ENCODE measurements at regions not wholly inside any gene's neighbourhood (a gene's known extent, or its start where the extent isn't known, plus 50 kb on each side); places are given as distances from the start of the nearest gene placed in this dataset.

GRCh38 chr16:17532338-17532995 lies 61.7 kb upstream of the XYLT1 start:
- Histone ChIP-seq H3K36me3 (ENCODE audit: control insufficient read depth, insufficient read depth, low read length) (no peaks in the 10 kb centered on the region), H3K27me3 (ENCODE audit: control insufficient read depth, insufficient read depth, low read length) (no peaks in the 10 kb centered on the region), H3K4me3 (ENCODE audit: low read depth, low read length) (no peak overlapping the region)
- DNase-seq (ENCODE audit: low read depth) (no peak), FAIRE-seq (no peak)
- TF ChIP-seq, protein P1, sequence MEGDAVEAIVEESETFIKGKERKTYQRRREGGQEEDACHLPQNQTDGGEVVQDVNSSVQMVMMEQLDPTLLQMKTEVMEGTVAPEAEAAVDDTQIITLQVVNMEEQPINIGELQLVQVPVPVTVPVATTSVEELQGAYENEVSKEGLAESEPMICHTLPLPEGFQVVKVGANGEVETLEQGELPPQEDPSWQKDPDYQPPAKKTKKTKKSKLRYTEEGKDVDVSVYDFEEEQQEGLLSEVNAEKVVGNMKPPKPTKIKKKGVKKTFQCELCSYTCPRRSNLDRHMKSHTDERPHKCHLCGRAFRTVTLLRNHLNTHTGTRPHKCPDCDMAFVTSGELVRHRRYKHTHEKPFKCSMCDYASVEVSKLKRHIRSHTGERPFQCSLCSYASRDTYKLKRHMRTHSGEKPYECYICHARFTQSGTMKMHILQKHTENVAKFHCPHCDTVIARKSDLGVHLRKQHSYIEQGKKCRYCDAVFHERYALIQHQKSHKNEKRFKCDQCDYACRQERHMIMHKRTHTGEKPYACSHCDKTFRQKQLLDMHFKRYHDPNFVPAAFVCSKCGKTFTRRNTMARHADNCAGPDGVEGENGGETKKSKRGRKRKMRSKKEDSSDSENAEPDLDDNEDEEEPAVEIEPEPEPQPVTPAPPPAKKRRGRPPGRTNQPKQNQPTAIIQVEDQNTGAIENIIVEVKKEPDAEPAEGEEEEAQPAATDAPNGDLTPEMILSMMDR (IDR thresholded peaks at IDR 0.05; ENCODE audit: insufficient read depth, low read length, severe bottlenecking) = no peak

DNA sequence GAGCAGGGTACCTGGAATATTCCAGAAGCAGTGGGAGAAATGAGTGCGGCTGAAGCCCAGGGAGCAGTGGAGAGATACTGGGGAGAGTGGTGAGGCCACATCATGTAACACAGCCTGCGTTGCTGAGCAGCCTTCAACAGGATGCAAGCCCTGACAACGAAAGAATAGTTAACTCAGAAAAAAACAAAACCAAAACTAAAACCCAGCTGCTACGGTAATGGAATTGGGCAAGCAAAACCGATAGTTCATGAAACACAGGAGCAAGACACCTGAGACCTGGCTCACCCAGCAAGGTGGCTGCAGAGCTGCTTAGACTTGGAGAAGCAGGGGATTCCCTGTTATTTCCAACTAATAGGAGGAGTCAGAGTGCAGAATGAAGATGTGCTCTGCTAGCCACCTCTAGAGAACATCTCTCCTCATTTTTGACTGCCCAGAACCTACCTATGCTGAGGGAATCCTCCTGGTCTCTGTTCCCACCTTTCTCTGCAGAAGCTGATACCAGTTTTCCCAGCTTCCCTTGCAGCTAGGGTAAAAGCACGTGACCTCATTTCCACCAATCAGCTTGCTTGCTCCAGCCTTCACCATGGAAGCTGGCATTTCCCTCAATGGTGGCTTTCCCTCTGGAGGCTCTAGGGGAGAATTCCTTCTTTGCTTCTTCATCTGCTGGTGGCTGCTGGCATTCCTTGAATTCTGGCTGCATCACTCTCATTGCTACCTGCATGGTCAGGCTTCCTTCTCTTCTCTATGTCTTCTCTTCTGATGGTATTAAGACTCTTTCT lies 59.4 kb upstream of the XYLT1 start:
- TF ChIP-seq, protein P1 (IDR thresholded peaks at IDR 0.05; ENCODE audit: insufficient read depth, low read length, severe bottlenecking) = no peak
- no peaks in the 10 kb centered on the region for H3K27me3 ChIP-seq (ENCODE audit: control insufficient read depth, insufficient read depth, low read length)
- FAIRE-seq = no peak
- H3K4me3 ChIP-seq (ENCODE audit: low read depth, low read length) = no peak overlapping the region
- no peak for DNase-seq (ENCODE audit: low read depth)
- H3K36me3 ChIP-seq (ENCODE audit: control insufficient read depth, insufficient read depth, low read length) = no peaks in the 10 kb centered on the region

- no peaks in the 10 kb centered on the region for H3K27me3 ChIP-seq (ENCODE audit: control insufficient read depth, insufficient read depth, low read length)
- no peak for DNase-seq (ENCODE audit: low read depth)
- TF ChIP-seq, protein P1 (IDR thresholded peaks at IDR 0.05; ENCODE audit: insufficient read depth, low read length, severe bottlenecking) = no peak
Observed at GRCh38 chr16:17526956-17527937, 56.5 kb upstream of the XYLT1 start.

GRCh38 chr16:17524656-17525055 lies 53.9 kb upstream of the XYLT1 start:
- FAIRE-seq = no peak
- DNase-seq (ENCODE audit: low read depth) = no peak
- no peak overlapping the region for H3K4me3 ChIP-seq (ENCODE audit: low read depth, low read length)
- TF ChIP-seq, protein P1 (IDR thresholded peaks at IDR 0.05; ENCODE audit: insufficient read depth, low read length, severe bottlenecking) = no peak
- no peaks in the 10 kb centered on the region for H3K27me3 ChIP-seq (ENCODE audit: control insufficient read depth, insufficient read depth, low read length)
- no peaks in the 10 kb centered on the region for H3K36me3 ChIP-seq (ENCODE audit: control insufficient read depth, insufficient read depth, low read length)

More at GRCh38 chr16:17526956-17527937, 56.5 kb upstream of the XYLT1 start:
- H3K4me3 ChIP-seq (ENCODE audit: low read depth, low read length) = no peak overlapping the region
- no peaks in the 10 kb centered on the region for H3K36me3 ChIP-seq (ENCODE audit: control insufficient read depth, insufficient read depth, low read length)
- no peak for FAIRE-seq

DNA sequence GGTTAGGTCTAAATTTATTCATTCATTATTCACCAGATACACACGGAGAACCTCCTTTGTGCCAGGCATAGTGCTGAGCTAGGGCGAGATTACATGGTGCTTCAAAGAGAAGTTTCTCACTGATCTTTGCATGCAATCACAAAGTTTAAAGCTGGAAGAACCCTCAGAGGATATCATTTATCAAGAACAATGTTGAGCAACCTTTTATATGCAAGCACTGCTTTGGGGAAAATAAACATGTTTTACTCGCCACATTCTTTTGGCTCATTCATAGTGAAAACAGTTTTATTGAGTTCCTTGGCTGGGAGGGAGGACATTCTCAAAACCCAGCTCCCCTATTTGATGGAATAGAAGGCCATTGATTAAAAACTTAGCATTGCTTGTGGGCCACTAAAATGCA lies 49.8 kb upstream of the XYLT1 start:
- Histone ChIP-seq H3K27me3 (ENCODE audit: control insufficient read depth, insufficient read depth, low read length) (no peaks in the 10 kb centered on the region), H3K36me3 (ENCODE audit: control insufficient read depth, insufficient read depth, low read length) (no peaks in the 10 kb centered on the region), H3K4me3 (ENCODE audit: low read depth, low read length) (no peak overlapping the region)
- FAIRE-seq = no peak
- DNase-seq (ENCODE audit: low read depth) = no peak
- TF ChIP-seq, protein P1 (IDR thresholded peaks at IDR 0.05; ENCODE audit: insufficient read depth, low read length, severe bottlenecking) = no peak
